TTC549 (cell line): ENCODE measurements at regions not wholly inside any gene's neighbourhood (a gene's known extent, or its start where the extent isn't known, plus 50 kb on each side); places are given as distances from the start of the nearest gene placed in this dataset.
"Not testable (repeated sequence)": the region's sequence is repeated elsewhere in the genome, so short reads cannot be mapped to it uniquely, and the experiment has no call there.

ENCODE experiments used
- FAIRE-seq: peaks from 2 replicates; lab custom pipeline; 2012; peaks lifted over from hg19 to GRCh38; lab: Jason Lieb, UNC

DNA sequence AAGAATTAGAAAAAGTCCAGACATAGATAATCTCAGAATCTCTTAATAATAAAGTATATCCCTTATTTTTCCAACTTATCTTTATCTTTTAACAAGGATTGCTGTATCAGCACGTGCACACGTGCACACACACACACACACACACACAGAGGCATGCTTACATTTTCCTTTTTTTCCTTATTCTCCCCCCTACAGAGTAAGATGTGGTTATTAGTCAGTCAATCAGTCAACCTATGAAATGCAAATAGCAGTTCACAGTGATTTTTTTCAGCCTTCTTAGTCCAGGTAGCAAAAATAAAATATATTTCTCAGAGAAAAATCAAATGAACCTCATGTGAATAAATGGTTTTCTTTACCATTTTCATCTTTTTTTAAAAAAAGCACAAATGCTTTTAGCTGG is 506.2 kb upstream of the SLC39A10 start:
- FAIRE-seq: no peak

DNA sequence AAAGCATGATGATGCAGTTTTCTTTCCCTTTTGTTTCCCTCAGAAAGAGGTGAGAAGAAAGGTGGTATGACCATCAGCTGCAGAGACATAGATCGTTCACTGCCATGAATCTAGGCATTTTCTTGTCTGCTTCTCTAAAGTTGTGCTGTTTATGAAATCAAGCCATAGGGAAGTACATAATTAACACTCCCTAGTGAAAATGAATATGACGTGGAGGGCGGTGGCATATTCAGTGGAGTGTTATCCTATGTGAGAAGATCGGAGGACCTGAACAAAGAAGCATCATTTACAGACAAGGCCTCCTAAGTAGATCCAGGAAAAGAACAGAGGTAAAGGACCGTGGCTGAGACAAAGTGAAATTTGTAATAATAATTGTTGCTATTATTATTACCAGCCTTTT is 509.0 kb upstream of the SLC39A10 start:
- no peak for FAIRE-seq

DNA sequence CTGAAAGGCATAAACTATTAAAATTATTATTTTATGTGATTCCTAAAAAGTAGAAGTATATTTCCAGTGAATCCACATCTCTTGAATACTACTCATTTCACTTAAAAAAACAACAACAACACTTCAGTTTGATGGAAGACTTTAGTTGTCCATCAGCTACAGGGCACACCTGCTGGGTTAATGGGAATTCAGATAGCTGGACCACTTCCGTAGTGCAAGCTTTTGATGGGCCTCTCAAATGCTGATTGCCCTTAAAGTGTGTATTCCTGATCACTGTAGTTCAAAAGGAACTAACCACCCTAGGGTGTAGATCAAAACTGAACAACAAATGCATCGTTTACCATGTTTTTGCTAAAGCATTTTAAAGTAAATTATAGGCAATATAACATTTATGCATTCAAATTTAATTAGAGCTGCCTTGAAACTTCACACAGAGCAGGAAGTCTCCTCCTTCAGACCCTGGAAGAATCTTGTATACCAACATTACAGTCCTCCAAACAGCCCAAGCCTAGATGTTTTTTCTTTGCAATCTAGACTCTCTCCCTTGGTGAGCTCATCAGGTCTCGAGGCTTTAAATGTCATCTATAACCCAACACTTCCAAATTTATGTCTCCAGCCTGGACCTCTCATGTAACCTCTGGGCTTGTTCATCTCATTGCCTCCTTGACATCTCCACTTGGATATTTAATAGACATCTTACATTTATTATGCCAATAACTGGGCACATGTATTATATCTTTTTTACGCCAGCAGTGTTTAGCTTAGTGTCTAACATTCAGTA is 510.1 kb upstream of the SLC39A10 start:
- FAIRE-seq: no peak

DNA sequence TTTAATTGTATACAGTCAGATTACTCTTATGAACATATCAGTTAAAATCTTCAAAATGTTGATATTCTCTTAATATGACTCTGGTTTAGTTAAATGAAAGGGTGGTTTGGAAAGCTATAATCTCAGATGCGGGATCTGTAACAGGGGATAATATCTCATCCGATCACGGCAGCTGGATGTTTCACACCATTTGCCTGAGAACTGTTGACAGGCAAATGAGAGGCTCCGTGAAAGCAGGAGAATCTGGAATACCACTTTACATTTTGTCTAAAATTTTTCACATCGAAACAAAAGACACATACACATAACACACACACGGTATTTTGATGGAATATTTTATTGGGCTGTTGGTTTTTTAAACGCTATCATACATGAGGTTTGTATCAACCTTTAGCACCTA is 518.6 kb upstream of the SLC39A10 start:
- no peak for FAIRE-seq

DNA sequence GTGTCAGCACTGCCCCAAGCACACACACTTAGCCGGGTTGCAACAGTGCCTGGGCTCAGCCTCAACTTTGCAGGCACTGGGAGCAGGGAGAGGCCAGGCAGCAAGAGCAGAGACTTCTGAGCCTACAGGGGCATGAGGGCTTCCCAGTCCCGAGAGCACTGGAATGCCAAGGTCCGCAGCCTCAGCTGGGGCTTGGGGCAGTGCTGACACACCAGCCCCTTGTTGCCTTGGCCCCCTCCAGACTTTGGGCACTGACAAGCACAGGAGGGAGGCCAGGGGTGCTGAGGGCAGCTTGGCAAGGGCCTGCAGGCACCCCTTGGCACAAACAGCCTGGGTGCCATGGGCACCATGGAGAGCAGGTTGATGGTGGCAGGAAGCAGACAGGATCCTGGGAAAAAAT is 531.1 kb upstream of the SLC39A10 start:
- FAIRE-seq: not testable (repeated sequence)

DNA sequence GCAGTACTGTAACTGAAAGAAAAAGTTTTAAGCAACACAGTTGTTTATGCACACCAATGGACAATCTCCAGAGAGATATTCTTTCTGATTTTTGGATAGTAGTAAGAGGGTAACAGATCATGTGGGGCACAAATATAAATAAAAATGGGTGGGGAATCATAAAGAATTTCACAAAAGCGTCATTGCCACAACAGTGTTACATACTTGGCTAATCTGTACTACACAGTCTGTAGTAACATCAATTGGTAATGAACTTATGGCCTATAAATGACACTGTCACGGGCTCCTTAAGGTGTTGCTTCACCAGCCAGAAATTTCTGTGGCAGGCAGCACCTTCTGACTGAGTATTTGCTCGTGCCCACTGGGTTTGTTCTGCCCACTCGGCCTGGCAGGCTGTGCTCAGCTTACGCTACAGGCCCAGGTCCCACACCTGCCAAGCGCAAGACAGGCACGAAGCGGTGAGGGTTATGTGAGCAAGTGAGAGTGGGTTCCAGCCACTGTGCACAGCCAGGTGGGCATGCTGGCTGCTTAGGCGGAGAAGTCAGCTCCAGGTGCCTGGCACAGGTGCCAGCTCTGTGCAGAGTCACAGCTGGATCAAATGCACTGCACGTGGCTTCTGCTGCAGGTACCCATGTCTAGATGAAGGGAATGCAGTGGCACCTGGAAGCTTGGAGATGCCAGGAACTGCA is 532.5 kb upstream of the SLC39A10 start:
- no peak for FAIRE-seq

DNA sequence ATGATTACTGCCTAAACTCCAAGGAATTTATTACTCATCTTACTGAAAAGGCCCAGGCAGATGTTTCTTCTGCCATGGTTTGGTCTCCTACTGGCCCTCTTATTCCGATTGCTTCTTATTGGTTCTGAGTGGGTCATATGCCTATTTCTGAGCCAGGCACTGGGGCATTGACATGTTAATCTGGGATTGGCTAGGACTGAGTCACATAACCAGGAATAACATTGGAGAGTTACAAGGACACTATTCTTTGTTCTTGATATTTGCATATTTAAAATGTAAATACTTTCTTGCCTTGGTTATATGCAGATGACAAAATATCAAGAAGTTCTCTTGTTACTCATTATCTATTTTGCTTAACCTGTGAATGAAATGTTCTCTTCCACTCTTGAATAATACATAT is 534.4 kb upstream of the SLC39A10 start:
- FAIRE-seq: no peak

DNA sequence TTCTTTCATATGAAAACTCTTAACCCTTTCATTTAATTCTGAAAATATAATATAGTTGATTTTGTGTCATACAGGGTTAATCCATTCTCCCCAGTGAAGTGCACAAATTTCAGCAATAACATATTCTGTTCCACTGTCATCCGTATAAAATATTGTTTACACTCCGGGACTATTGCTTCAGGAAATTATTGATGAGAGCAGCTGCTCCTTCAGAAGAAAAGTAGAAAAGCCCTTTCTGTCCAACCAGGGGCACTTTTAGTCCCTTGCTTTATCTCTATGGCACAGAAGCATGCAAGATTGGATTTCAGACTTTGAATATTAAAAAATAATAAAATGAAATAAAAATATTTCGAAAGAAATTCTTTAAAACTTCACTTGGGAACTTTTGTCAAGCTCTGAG is 535.7 kb upstream of the SLC39A10 start:
- no peak for FAIRE-seq

DNA sequence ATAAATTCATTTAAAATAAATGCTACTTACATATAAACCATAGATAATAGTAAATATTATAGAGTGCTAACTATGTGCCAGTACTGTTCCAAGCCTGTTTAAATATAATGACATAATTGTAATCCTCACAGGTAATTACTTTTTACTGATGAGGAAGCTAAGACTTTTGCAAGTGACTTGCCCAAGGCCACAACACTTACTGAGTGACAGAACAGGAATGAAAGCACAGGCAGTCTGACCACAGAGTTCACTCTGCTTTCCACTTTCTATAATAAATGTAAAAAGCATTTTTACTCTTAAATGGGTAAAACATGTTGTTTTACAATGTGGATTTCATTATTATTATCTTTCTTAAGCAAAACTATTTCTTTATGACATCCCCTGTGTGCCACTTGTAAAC is 537.8 kb upstream of the SLC39A10 start:
- no peak for FAIRE-seq

DNA sequence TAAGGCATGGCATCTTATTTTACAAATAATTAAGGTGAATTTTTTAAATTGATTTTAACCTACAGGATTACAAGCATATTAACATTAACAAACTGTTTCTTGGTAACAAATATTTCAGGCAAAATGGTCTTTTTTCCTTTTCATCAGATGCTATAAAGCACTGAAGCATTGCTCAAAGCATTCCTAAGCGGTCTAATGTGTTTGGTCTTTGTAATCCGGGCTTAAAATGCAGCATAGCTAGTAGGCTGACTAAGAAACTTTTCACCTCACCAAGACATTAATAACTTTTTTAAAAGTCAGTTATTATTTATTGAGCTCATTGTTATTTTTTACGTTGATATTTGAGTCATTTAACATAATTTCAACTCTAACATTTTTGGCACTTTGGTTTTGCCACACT is 538.8 kb upstream of the SLC39A10 start:
- FAIRE-seq: no peak

DNA sequence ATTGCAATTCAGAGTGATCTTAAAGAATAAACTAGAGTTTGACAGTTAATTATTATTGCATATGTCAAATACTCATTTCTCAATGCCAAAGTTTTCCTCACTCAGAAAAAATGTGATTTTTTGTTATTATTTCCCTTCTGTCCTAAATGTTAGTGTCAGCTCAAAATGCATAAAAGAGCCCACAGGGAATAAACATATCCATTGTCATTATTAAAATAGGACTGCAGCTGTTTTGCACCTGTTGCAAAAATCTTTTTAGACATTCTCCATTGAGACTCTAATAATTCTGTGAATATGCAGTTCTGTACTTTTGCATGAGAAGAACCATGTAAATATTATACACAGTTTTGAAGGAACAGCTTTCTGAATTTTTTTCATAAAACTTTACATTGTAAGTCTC is 540.0 kb upstream of the SLC39A10 start:
- no peak for FAIRE-seq

DNA sequence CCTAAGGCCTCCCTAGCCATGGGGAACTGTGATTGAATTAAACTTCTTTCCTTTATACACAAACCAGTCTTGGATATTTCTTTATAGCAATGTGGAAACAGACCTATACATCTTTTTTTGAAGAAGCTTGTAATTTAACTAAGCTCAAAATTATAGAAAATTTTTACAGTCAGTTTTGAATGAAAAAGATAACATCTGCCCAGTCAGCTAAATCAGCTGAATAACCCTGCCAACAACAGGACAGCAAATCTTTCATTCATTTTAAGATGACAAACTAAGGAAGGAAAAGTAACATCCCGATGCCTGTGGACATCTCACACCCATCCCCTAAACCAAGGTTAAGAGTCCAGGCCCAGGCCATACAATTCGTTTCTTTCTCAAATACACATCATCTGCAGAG is 541.3 kb upstream of the SLC39A10 start:
- no peak for FAIRE-seq

DNA sequence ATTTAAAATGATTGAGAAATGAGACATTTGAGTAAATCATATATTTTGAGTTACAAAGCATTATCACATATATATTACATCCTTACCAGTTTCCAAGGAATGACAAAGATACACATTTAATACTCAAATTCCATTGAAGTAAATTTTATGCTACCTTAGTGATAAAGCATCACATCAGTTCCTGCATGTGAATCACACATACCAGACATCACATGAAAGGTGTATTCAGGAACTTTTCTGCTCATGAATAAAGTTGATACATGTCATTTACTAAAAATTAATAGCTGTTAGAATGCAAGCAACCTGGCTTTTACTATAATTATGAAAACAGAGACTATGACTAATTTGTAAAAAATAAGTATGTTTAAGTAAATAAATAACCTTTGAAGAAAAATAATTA is 548.8 kb upstream of the SLC39A10 start:
- FAIRE-seq: no peak

DNA sequence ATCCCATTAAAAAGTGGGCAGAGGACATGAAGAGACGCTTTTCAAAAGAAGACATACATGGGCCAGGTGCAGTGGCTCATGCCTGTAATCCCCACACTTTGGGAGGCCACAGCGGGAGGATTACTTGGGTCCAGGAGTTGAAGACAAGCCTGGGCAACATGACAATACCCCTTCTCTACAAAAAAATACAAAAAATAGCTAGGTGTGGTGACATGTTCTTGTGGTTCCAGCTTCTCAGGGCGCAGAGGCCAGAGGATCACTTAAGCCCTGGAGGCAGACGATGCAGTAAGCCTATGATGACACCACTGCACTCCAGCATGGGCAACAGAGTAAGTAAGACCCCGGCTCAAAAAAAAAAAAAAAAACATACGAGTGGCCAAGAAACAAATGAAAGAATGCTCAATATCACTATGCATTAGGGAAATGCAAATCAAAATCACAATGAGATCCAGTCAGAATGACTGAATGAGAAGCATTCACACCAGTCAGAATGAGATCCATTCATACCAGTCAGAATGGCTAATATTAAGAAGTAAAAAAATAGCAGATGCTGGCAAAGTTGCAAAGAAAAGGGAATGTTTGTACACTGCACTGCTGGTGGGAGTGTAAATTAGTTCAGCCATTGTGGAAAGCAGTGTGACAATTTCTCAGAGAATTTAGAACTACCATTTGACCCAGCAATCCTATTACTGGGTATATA is 550.2 kb upstream of the SLC39A10 start:
- no peak for FAIRE-seq

DNA sequence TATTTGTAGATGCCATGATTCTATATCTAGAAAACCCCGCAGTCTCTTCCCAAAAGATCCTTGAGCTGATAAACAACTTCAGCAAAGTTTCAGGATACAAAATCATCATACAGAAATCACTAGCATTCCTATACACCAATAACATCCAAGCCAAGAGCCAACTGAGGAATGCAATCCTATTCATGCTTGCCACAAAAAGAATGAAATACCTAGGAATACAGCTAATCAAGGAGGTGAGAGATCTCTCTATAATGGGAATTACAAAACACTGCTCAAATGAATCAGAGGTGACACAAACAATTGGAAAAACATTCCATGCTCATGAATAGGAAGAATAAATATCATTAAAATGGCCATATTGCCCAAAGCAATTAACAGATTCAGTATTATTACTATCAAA is 551.4 kb upstream of the SLC39A10 start:
- FAIRE-seq: no peak

DNA sequence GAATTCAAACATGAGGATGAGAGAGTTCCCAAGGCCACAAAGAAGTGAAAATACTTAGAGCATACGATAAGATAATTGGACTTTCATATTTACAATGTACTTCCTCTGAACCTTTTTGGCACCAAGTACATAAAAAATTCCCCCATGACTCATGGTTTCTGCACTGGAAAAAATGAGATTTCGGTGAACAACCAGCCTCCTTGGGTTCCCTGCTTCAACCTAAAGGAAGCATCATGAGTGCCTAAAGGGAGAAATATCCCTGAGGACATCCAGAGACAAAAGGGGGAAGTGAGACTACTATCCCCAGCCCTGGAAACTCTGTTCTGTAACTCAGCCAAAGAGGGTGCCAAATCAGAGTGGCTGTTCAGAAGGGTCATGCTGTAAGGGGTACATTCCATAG is 562.7 kb upstream of the SLC39A10 start:
- no peak for FAIRE-seq

DNA sequence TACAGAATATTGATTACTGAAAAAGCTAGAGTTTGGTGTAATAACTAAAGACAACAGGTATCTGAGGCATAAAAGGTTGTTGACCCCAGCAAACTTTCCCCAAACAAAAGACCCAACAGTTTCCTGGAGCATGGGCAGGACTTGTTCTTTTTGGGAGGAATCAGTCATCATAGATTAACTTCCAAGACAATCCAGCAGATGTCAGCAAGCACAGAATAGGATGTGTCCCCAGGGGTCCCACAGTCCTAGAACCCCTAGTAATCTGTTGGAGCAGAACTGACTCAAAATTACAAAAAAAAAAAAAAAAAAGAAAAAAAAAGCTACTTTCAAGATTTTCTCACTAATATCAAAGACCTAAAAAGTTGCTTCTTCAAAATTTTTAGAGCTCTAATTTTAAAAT is 564.7 kb upstream of the SLC39A10 start:
- FAIRE-seq: no peak

DNA sequence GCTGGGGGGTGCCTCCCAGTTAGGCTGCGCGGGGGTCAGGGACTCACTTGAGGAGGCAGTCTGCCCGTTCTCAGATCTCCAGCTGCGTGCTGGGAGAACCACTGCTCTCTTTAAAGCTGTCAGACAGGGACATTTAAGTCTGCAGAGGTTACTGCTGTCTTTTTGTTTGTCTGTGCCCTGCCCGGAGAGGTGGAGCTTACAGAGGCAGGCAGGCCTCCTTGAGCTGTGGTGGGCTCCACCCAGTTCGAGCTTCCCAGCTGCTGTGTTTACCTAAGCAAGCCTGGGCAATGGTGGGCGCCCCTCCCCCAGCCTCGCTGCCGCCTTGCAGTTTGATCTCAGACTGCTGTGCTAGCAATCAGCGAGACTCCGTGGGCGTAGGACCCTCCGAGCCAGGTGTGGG is 584.2 kb upstream of the SLC39A10 start:
- not testable (repeated sequence) for FAIRE-seq

DNA sequence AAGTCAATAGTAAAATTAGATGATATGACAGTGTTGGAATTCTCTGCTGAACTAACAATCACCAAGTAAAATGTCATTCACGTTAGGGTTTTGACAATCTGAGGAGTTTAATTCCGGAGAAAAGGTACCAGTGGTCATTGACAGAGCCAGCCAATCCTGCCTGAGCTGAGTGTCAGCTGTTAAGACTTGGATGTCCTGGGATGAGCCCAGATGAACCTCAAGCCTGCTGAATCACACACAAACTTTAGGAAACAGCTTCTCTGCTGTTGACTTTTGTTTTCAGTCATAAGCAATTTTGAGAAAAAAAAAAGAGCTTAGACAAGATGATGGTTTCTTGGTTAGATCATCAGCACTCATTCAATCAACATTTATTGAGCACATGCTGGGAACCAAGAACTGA is 600.0 kb upstream of the SLC39A10 start:
- FAIRE-seq: no peak

DNA sequence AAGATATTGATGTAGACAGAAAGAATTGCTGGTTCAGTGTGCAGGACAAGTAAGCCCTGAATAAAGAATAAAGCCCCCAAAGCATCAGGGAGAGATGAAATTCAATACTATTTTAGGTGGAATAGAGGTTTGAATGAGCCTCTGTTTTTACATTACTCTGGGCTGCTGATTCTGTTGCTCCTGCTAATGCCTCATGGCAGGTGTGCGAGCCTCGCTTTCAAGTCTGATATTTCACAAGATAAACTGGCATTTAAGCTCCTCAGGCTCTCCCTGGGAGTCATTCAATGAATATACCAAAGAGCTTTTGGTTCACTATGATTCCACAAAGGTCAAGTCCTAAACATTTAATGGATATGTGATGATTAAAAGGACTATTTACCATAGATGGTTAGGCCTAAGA is 601.0 kb upstream of the SLC39A10 start:
- no peak for FAIRE-seq

DNA sequence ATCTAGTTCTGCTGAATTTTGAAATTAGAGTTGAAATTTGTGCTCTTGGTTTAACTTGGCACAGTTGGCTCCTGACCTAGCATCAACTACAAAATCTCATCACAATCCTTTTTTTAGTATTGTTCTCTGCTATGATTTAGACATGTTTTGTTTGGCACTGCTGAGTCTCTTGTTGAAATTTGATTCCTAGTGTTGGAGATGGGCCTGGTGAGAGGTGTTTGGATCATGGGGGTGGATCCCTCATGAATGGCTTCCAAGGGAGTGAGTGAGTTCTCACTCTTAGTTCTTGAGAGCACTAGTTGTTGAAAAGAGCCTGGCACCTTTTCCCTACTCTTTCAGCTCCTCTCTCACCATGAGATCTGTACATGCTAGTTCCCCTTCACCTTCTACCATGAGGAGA is 605.6 kb upstream of the SLC39A10 start:
- no peak for FAIRE-seq

DNA sequence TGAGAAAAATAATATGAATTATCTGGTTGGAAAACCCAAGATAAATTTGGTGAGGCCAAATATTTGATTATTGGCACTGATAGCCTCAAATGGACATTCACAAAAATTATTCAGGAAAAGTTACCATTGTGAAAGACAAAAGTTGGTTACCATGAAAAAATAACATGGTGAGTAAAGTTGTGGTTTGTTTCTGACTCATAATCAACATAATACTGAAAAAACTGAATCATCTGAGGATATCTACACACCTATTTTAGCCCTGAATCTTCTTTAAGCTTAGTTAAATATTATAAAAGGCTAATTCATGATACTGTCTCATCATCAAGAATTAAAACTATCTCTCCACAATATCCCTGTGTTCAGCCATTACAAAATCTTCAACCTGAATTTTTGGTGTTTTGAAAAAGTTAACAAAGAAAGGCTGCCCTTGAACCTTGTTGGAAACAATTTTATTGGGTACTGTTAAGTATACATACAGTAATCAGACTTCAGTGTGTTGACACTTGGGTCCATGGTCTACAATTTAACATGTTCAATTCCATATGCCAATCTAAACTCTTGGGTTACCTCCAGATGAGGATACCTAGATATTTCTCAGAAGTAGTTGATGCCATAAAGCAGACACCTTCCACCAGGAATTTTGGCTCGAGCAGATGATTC is 607.5 kb upstream of the SLC39A10 start:
- FAIRE-seq: no peak

DNA sequence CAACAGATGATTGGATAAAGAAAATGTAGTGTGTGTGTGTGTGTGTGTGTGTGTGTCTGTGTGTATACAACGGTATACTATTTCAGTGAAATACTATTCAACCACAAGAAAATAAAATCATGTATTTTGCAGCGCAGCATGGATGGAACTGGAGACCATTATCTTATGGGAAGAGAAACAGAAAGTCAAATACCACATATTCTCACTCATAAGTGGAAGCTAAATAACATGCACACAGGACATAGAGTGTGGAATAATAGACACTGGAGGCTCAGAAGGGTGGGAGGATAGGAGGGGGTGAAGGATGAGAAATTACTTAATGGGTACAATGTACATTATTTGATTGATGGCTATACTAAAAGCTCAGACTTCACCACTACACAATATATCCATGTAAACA is 609.1 kb upstream of the SLC39A10 start:
- FAIRE-seq: no peak
